ENCODE measurements at regions not wholly inside any gene's neighbourhood (a gene's known extent, or its start where the extent isn't known, plus 50 kb on each side); places are given as distances from the start of the nearest gene placed in this dataset.
A peak's percentile ranks its signal among the peaks of the same experiment; 100 is the strongest.

- no peak for DNase-seq
These were observed 233.6 kb upstream of the TGFBR2 start for GRCh38 chr3:30372837-30373236.

- DNase-seq, result no peak
These were observed 221.8 kb upstream of the TGFBR2 start for GRCh38 chr3:30384546-30385072.

GRCh38 chr3:30393079-30393478, 213.3 kb upstream of the TGFBR2 start:
- DNase-seq, result no peak

- DNase-seq, result no peak
These were observed 209.4 kb upstream of the TGFBR2 start for GRCh38 chr3:30397030-30397429.

- DNase-seq, result peak; percentile 31
These were observed 206.8 kb upstream of the TGFBR2 start for GRCh38 chr3:30399394-30400181.

GRCh38 chr3:30400926-30401325, 205.5 kb upstream of the TGFBR2 start:
- no peak for DNase-seq

GRCh38 chr3:30401971-30402370, 204.4 kb upstream of the TGFBR2 start:
- peak; percentile 14 for DNase-seq

- DNase-seq, result peak; percentile 1
These were observed 198.8 kb upstream of the TGFBR2 start for GRCh38 chr3:30407651-30408050.

GRCh38 chr3:30408105-30408557, 198.3 kb upstream of the TGFBR2 start:
- DNase-seq, result peak; percentile 22

GRCh38 chr3:30418443-30418842, 188.0 kb upstream of the TGFBR2 start:
- DNase-seq, result no peak

GRCh38 chr3:30421266-30421665, 185.1 kb upstream of the TGFBR2 start:
- no peak for DNase-seq

GRCh38 chr3:30426293-30426993, 180.0 kb upstream of the TGFBR2 start:
- DNase-seq, result peak; percentile 29

- DNase-seq, result no peak
These were observed 178.2 kb upstream of the TGFBR2 start for GRCh38 chr3:30428251-30428650.

GRCh38 chr3:30435861-30436331, 170.5 kb upstream of the TGFBR2 start:
- DNase-seq, result no peak

GRCh38 chr3:30437171-30437601, 169.2 kb upstream of the TGFBR2 start:
- no peak for DNase-seq

- DNase-seq, result no peak
These were observed 168.3 kb upstream of the TGFBR2 start for GRCh38 chr3:30438126-30438525.

- DNase-seq, result no peak
These were observed 166.8 kb upstream of the TGFBR2 start for GRCh38 chr3:30439451-30440053.

GRCh38 chr3:30440147-30440604, 166.2 kb upstream of the TGFBR2 start:
- peak; percentile 24 for DNase-seq

GRCh38 chr3:30440880-30441279, 165.5 kb upstream of the TGFBR2 start:
- DNase-seq, result no peak

- no peak for DNase-seq
These were observed 162.4 kb upstream of the TGFBR2 start for GRCh38 chr3:30443756-30444673.

GRCh38 chr3:30448450-30449289, 157.7 kb upstream of the TGFBR2 start:
- DNase-seq, result no peak

All from NCI-H226 (cell line).